ENCODE measurements at regions not wholly inside any gene's neighbourhood (a gene's known extent, or its start where the extent isn't known, plus 50 kb on each side); places are given as distances from the start of the nearest gene placed in this dataset.

- TF ChIP-seq CTCF (IDR thresholded peaks at IDR 0.05) = no peak
Measured at GRCh38 chr5:143481697-143482531, 78.4 kb upstream of the NR3C1 start.

GRCh38 chr5:143480001-143480400, 76.5 kb upstream of the NR3C1 start:
- no peaks in the 10 kb centered on the region for H3K36me3 ChIP-seq
- DNase-seq = no peak
- no peaks in the 10 kb centered on the region for H3K27me3 ChIP-seq
- no peaks in the 10 kb centered on the region for H3K9me3 ChIP-seq
- no peaks in the 10 kb centered on the region for H3K4me1 ChIP-seq
- H3K4me3 ChIP-seq = no peak overlapping the region
- no peak overlapping the region for H3K27ac ChIP-seq
- no peak overlapping the region for H3K9ac ChIP-seq (ENCODE audit: low read depth in 2 of 2, low read length in 2 of 2)
- intact Hi-C loops (cut with DNase I) = no loop called here
- no peak for TF ChIP-seq CTCF (IDR thresholded peaks at IDR 0.05)

More at GRCh38 chr5:143481697-143482531, 78.4 kb upstream of the NR3C1 start:
- Histone ChIP-seq H3K27me3 (no peaks in the 10 kb centered on the region), H3K4me3 (no peak overlapping the region), H3K27ac (no peak overlapping the region), H3K9me3 (no peaks in the 10 kb centered on the region), H3K9ac (ENCODE audit: low read depth in 2 of 2, low read length in 2 of 2) (no peak overlapping the region), H3K36me3 (no peaks in the 10 kb centered on the region), H3K4me1 (no peaks in the 10 kb centered on the region)
- intact Hi-C loops (cut with DNase I) = no loop called here
- no peak for DNase-seq

- DNase-seq = no peak
- no peaks in the 10 kb centered on the region for H3K36me3 ChIP-seq
Measured at GRCh38 chr5:143479394-143479793, 75.9 kb upstream of the NR3C1 start.

GRCh38 chr5:143476601-143477211, 73.2 kb upstream of the NR3C1 start:
- no peak for DNase-seq
- no peak overlapping the region for H3K4me3 ChIP-seq
- H3K9me3 ChIP-seq = no peaks in the 10 kb centered on the region
- H3K9ac ChIP-seq (ENCODE audit: low read depth in 2 of 2, low read length in 2 of 2) = no peak overlapping the region
- intact Hi-C loops (cut with DNase I) = no loop called here
- no peaks in the 10 kb centered on the region for H3K4me1 ChIP-seq
- TF ChIP-seq CTCF (IDR thresholded peaks at IDR 0.05) = no peak
- no peaks in the 10 kb centered on the region for H3K36me3 ChIP-seq
- H3K27me3 ChIP-seq = no peaks in the 10 kb centered on the region
- H3K27ac ChIP-seq = no peak overlapping the region

More at GRCh38 chr5:143479394-143479793, 75.9 kb upstream of the NR3C1 start:
- intact Hi-C loops (cut with DNase I) = no loop called here
- H3K9ac ChIP-seq (ENCODE audit: low read depth in 2 of 2, low read length in 2 of 2) = no peak overlapping the region
- no peak overlapping the region for H3K4me3 ChIP-seq
- no peak overlapping the region for H3K27ac ChIP-seq
- H3K9me3 ChIP-seq = no peaks in the 10 kb centered on the region
- H3K27me3 ChIP-seq = no peaks in the 10 kb centered on the region
- H3K4me1 ChIP-seq = no peaks in the 10 kb centered on the region
- TF ChIP-seq CTCF (IDR thresholded peaks at IDR 0.05) = no peak

GRCh38 chr5:143474616-143475015, 71.1 kb upstream of the NR3C1 start:
- Histone ChIP-seq H3K9ac (ENCODE audit: low read depth in 2 of 2, low read length in 2 of 2) (no peak overlapping the region), H3K9me3 (no peaks in the 10 kb centered on the region)
- TF ChIP-seq CTCF (IDR thresholded peaks at IDR 0.05) = no peak

More at GRCh38 chr5:143474616-143475015, 71.1 kb upstream of the NR3C1 start:
- no peak overlapping the region for H3K4me3 ChIP-seq
- intact Hi-C loops (cut with DNase I) = no loop called here
- H3K36me3 ChIP-seq = no peaks in the 10 kb centered on the region
- no peaks in the 10 kb centered on the region for H3K4me1 ChIP-seq
- H3K27me3 ChIP-seq = no peaks in the 10 kb centered on the region
- no peak for DNase-seq
- H3K27ac ChIP-seq = no peak overlapping the region

Data from colonic mucosa (tissue), 4 donors.